Thoracic aorta (tissue), 2 donors: ENCODE measurements at regions not wholly inside any gene's neighbourhood (a gene's known extent, or its start where the extent isn't known, plus 50 kb on each side); places are given as distances from the start of the nearest gene placed in this dataset.

Source experiments
- ATAC-seq: fragments of 150-250 bp; one replicate; pipeline ENCODE4 v1.8.0; 2017; ENCODE audit warnings: low read depth; ENCODE audit not compliant: insufficient number of reproducible peaks, low FRiP score
- DNase-seq: peaks from one replicate; pipeline ENCODE4 v3.0.0-alpha.2; 2020; ENCODE audit warnings: low spot score
- H3K27ac ChIP-seq, 2 donors: fragments of 200-600 bp; sonication (generic); 1 replicate in 1 of 2; 2 replicates in 1 of 2; pipeline ENCODE4 v1.5.1; 2016; ENCODE audit warnings: mild to moderate bottlenecking in 2 of 2, moderate library complexity in 2 of 2
- H3K27me3 ChIP-seq: fragments of 200-600 bp; sonication (generic); replicated peaks from 2 replicates; pipeline ENCODE4 v1.6.0; 2016; ENCODE audit warnings: mild to moderate bottlenecking; ENCODE audit not compliant: insufficient read depth
- H3K36me3 ChIP-seq: fragments of 200-600 bp; sonication (generic); one replicate; pipeline ENCODE4 v1.5.1; 2016
- H3K4me1 ChIP-seq, 2 donors: fragments of 200-600 bp; sonication (generic); 1 replicate in 1 of 2; 2 replicates in 1 of 2; pipeline versions ENCODE4 v1.5.1 to v1.6.0; 2016; ENCODE audit warnings: low read depth in 2 of 2, mild to moderate bottlenecking in 1 of 2; ENCODE audit not compliant: control insufficient read depth in 1 of 2
- H3K4me3 ChIP-seq: fragments of 200-600 bp; sonication (generic); 2 replicates; pipeline ENCODE4 v1.5.1; 2016; ENCODE audit warnings: mild to moderate bottlenecking
- H3K9me3 ChIP-seq: fragments of 200-600 bp; sonication (generic); 2 replicates; pipeline ENCODE4 v1.5.1; 2016
- TF ChIP-seq, protein P1 (sequence below): fragments of 200-600 bp; sonication (generic); IDR thresholded peaks from one replicate; pipeline ENCODE4 v1.5.1; 2019; ENCODE audit warnings: antibody characterized with exemption

DNA sequence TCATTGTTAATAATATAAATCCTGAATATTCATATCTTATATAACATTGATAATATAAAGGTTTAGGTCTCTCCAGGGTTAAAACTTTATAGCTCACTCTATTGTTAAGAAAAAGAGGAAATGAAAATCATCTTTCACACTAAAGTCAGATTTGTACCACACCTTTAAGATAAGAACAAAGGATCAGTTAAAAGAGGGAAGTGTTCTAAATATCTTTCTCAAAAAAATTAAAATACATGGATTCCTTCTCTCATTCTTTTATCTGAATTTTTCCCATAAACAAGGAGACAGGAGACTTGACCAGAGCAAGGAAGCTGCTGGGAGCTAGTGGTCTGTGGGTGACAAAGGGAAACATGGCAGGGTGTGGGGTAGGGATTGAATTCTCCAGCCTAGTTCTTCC lies 323.0 kb upstream of the CPXCR1 start:
- Histone ChIP-seq H3K9me3 (no peaks in the 10 kb centered on the region), H3K27ac (no peak overlapping the region), H3K27me3 (no peaks in the 10 kb centered on the region), H3K4me1 (no peaks in the 10 kb centered on the region), H3K4me3 (no peak overlapping the region), H3K36me3 (no peaks in the 10 kb centered on the region)
- no peak for DNase-seq
- TF ChIP-seq, protein P1, sequence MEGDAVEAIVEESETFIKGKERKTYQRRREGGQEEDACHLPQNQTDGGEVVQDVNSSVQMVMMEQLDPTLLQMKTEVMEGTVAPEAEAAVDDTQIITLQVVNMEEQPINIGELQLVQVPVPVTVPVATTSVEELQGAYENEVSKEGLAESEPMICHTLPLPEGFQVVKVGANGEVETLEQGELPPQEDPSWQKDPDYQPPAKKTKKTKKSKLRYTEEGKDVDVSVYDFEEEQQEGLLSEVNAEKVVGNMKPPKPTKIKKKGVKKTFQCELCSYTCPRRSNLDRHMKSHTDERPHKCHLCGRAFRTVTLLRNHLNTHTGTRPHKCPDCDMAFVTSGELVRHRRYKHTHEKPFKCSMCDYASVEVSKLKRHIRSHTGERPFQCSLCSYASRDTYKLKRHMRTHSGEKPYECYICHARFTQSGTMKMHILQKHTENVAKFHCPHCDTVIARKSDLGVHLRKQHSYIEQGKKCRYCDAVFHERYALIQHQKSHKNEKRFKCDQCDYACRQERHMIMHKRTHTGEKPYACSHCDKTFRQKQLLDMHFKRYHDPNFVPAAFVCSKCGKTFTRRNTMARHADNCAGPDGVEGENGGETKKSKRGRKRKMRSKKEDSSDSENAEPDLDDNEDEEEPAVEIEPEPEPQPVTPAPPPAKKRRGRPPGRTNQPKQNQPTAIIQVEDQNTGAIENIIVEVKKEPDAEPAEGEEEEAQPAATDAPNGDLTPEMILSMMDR: no peak
- ATAC-seq: no peak

DNA sequence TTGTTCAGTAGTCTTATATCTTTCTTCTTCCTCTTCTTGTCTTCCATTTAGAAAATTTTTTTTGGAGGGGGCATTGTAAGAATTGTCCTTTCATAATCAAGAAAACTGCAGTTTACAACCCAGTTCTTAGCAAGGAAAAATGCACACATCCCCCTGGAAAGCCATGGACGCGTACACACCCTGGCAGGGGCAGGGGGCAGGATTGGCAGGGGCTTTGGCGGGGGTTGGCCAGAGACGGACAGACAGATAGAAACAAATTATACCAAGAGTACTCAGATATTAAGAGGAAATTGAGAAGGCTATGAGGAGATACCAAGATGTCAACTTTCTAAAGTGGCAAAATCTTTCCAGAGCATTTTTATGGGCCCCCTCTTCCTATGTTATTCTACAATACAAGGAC lies 322.5 kb upstream of the CPXCR1 start:
- TF ChIP-seq, protein P1: no peak
- H3K9me3 ChIP-seq: no peaks in the 10 kb centered on the region
- H3K4me1 ChIP-seq: no peaks in the 10 kb centered on the region
- ATAC-seq (no peak), DNase-seq (no peak)
- H3K27ac ChIP-seq: no peak overlapping the region
- H3K4me3 ChIP-seq: no peak overlapping the region
- no peaks in the 10 kb centered on the region for H3K36me3 ChIP-seq
- H3K27me3 ChIP-seq: no peaks in the 10 kb centered on the region

GRCh38 chrX:88425739-88426138 lies 321.3 kb upstream of the CPXCR1 start:
- Histone ChIP-seq H3K36me3 (no peaks in the 10 kb centered on the region), H3K4me3 (no peak overlapping the region), H3K27ac (no peak overlapping the region), H3K27me3 (no peaks in the 10 kb centered on the region), H3K4me1 (no peaks in the 10 kb centered on the region), H3K9me3 (no peaks in the 10 kb centered on the region)
- TF ChIP-seq, protein P1: no peak
- ATAC-seq: no peak
- DNase-seq: no peak

DNA sequence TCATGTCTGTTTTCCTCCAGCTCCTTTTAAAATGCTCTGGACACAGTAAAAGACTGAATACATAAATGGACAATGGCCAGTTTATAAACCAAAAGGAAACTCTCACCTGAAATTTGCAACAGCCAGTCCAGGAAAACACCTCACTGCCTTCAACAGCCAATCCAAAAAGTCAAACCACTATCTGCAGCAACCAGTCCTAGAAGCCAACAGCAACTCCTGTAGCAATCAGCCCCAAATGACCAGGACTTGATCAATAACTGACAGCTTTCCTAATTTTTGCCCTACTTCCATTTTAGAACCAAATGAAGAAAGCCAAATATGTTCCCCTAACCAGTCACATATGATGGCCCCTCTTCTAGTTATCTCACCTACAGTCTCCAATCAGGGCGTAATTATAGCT lies 309.5 kb upstream of the CPXCR1 start:
- H3K36me3 ChIP-seq: no peaks in the 10 kb centered on the region
- H3K27ac ChIP-seq: no peak overlapping the region
- TF ChIP-seq, protein P1: no peak
- no peak for DNase-seq
- no peaks in the 10 kb centered on the region for H3K27me3 ChIP-seq
- no peak for ATAC-seq
- H3K4me3 ChIP-seq: no peak overlapping the region
- H3K4me1 ChIP-seq: no peaks in the 10 kb centered on the region
- H3K9me3 ChIP-seq: no peaks in the 10 kb centered on the region

DNA sequence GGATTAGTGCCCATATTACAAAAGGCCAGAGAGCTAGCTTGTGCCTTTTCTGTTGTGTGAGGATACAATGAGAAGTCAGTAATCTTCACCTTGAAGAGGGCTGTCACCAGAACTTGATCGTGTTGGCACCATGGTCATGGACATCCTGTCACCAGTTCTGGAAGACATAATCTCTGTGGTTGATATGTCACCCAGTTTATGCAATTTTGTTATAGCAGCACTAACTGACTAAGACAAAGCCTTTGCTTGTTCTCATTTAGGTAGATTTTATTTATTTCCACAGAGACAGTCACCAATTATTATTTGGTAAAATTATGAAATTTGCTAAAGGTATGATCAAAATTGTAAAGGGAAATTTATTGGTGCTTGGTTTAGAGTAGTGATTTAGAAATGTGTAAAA lies 308.8 kb upstream of the CPXCR1 start:
- no peaks in the 10 kb centered on the region for H3K27me3 ChIP-seq
- H3K9me3 ChIP-seq: no peaks in the 10 kb centered on the region
- ATAC-seq: no peak
- TF ChIP-seq, protein P1: no peak
- DNase-seq: no peak
- no peak overlapping the region for H3K27ac ChIP-seq
- no peaks in the 10 kb centered on the region for H3K36me3 ChIP-seq
- H3K4me1 ChIP-seq: no peaks in the 10 kb centered on the region
- no peak overlapping the region for H3K4me3 ChIP-seq
